ENCODE measurements at regions not wholly inside any gene's neighbourhood (a gene's known extent, or its start where the extent isn't known, plus 50 kb on each side); places are given as distances from the start of the nearest gene placed in this dataset.

DNA sequence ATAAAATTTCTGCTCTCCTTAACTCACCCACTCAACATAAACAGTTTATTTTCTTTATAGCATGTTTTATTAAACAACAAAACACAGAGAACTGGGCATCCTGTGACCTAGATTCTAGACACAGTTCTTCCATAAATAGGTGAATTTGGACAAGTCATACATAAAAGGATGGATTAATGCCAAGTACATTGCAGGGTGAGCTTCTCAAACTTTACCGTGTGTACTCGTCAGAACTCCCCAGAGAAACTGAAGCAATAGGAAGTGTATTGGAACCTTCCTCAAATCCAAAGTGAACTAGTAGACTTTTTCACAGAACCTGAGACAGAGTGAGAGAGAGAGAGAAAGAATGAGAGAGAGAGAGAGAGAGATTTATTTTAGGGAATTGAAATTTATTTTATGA lies 139.7 kb downstream of the CD47 start:
- no peaks in the 10 kb centered on the region for H3K9me3 ChIP-seq (ENCODE audit: low read depth)
- no peak for DNase-seq
- in situ Hi-C loops (cut with MboI): no loop called here

DNA sequence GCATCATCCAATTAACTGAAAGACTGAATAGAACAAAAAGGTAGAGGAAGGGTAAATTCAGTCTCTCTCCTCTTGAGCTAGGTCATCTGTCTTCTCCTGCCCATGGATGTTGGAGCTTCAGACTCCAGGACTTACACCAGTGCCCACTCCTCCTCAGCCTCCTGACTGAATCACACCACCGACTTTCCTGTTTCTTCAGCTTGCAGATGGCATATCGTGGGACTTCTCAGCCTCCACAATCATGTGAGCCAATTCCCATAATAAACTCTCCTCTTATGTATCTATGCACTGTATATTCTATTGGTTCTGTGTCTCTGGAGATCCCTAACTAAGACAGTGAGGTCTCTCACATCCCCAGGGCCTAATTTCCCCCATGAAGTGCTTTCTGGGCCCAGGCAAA lies 140.4 kb downstream of the CD47 start:
- H3K4me1 ChIP-seq (ENCODE audit: insufficient read depth): no peaks in the 10 kb centered on the region
- WGBS, 2 experiments (ENCODE audit: low coverage in 1 of 2, low lambda C conversion rate in 2 of 2, missing lambda C conversion rate in 2 of 2): 92 to 96% methylated on average over 2 of the region's 2 CpGs
- no peak for DNase-seq
- H3K79me2 ChIP-seq (ENCODE audit: insufficient read depth): no peaks in the 10 kb centered on the region
- no peak overlapping the region for H2AFZ ChIP-seq
- no peaks in the 10 kb centered on the region for H3F3A ChIP-seq (ENCODE audit: insufficient read depth)
- H3K9me2 ChIP-seq (ENCODE audit: insufficient read depth): no peaks in the 10 kb centered on the region
- H3K4me3 ChIP-seq: no peak overlapping the region
- no peaks in the 10 kb centered on the region for H3K27me3 ChIP-seq (replicated peaks; ENCODE audit: insufficient read depth)
- H3K36me3 ChIP-seq (ENCODE audit: low read depth): no peaks in the 10 kb centered on the region
- H3K9me3 ChIP-seq (ENCODE audit: low read depth): no peaks in the 10 kb centered on the region
- H3K4me2 ChIP-seq (ENCODE audit: unreplicated experiment): no peak overlapping the region
- in situ Hi-C loops (cut with MboI): no loop called here
- no peak overlapping the region for H3K27ac ChIP-seq
- no peaks in the 10 kb centered on the region for H4K20me1 ChIP-seq (ENCODE audit: insufficient read depth)
- no peak overlapping the region for H3K9ac ChIP-seq
- TF ChIP-seq EZH2phosphoT487 (IDR thresholded peaks at IDR 0.05; ENCODE audit: insufficient read depth, low read depth): no peak
- no peak for TF ChIP-seq EZH2 (IDR thresholded peaks at IDR 0.05; ENCODE audit: insufficient read depth, poor library complexity, severe bottlenecking)

More for the DNA sequence above, 139.7 kb downstream of the CD47 start:
- no peaks in the 10 kb centered on the region for H3K27me3 ChIP-seq (replicated peaks; ENCODE audit: insufficient read depth)
- H3K4me2 ChIP-seq (ENCODE audit: unreplicated experiment): no peak overlapping the region
- no peaks in the 10 kb centered on the region for H3K4me1 ChIP-seq (ENCODE audit: insufficient read depth)
- H3K4me3 ChIP-seq: no peak overlapping the region
- no peaks in the 10 kb centered on the region for H3K9me2 ChIP-seq (ENCODE audit: insufficient read depth)
- WGBS, 2 experiments (ENCODE audit: low coverage in 1 of 2, low lambda C conversion rate in 2 of 2, missing lambda C conversion rate in 2 of 2): 87 to 93% methylated on average over 2 of the region's 2 CpGs
- H3K9ac ChIP-seq: no peak overlapping the region
- no peak for TF ChIP-seq EZH2 (IDR thresholded peaks at IDR 0.05; ENCODE audit: insufficient read depth, poor library complexity, severe bottlenecking)
- no peak for TF ChIP-seq EZH2phosphoT487 (IDR thresholded peaks at IDR 0.05; ENCODE audit: insufficient read depth, low read depth)
- H3K79me2 ChIP-seq (ENCODE audit: insufficient read depth): no peaks in the 10 kb centered on the region
- no peak overlapping the region for H2AFZ ChIP-seq
- no peak overlapping the region for H3K27ac ChIP-seq
- no peaks in the 10 kb centered on the region for H3K36me3 ChIP-seq (ENCODE audit: low read depth)
- H3F3A ChIP-seq (ENCODE audit: insufficient read depth): no peaks in the 10 kb centered on the region
- H4K20me1 ChIP-seq (ENCODE audit: insufficient read depth): no peaks in the 10 kb centered on the region

DNA sequence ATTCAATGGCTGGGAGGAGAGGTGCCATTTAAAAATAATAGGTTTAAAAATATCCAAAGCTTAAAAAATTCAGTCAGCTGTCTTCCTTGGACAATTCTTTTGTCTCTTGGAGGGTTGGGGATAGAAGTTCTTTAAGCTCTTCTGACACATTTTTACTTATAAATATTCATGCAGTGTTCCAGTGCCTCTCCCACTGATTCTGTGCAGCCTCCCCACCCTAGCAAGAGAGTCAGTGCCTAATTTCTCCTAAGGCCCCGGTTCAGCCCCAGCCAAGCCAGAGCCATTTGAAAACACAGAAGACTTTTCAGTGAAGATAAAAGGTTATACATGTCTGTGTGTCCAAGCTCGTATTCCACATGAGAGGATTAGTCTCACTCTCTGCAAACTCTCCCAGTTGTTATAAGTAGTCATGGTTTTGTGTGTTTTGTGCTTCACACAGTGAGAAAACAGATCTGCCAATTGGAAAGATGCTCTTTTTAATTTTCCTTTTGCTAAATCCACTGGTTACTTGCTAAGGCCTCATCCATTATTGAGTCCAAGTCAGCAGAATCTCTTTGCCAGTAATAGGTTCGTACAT lies 141.3 kb downstream of the CD47 start:
- no peak overlapping the region for H3K4me3 ChIP-seq

DNA sequence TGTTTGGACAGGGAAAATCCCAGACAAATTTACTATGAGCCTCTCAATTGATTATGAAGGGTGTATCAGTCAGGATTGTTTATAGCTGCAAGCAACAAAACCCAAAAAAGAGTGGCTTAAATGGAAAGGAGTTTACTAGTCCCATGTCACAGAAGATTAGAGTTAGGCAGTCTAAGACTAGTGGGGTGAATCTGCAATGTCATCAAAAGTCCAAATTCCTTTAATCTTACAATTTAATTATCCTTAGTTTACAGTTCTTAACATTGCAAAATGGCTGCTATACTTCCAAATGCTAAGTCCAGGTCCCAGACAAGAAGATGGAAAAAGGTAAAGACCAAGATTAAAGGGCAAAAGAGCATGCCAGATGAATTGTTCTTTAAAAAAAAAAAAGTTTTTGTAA lies 143.6 kb downstream of the CD47 start:
- Histone ChIP-seq H3K9me3 (ENCODE audit: low read depth) (no peaks in the 10 kb centered on the region), H3K4me3 (no peak overlapping the region), H3K4me2 (ENCODE audit: unreplicated experiment) (no peak overlapping the region), H4K20me1 (ENCODE audit: insufficient read depth) (no peaks in the 10 kb centered on the region), H3K79me2 (ENCODE audit: insufficient read depth) (no peaks in the 10 kb centered on the region), H3K9me2 (ENCODE audit: insufficient read depth) (no peaks in the 10 kb centered on the region), H3K27me3 (replicated peaks; ENCODE audit: insufficient read depth) (no peaks in the 10 kb centered on the region), H2AFZ (no peak overlapping the region), H3F3A (ENCODE audit: insufficient read depth) (peaks cover 7% of the 10 kb centered on the region), H3K27ac (no peak overlapping the region), H3K9ac (no peak overlapping the region), H3K36me3 (ENCODE audit: low read depth) (no peaks in the 10 kb centered on the region), H3K4me1 (ENCODE audit: insufficient read depth) (peaks cover 18% of the 10 kb centered on the region)
- TF ChIP-seq EZH2phosphoT487 (IDR thresholded peaks at IDR 0.05; ENCODE audit: insufficient read depth, low read depth) (no peak), EZH2 (IDR thresholded peaks at IDR 0.05; ENCODE audit: insufficient read depth, poor library complexity, severe bottlenecking) (no peak)
- in situ Hi-C loops (cut with MboI): no loop called here
- no peak for DNase-seq

More for the DNA sequence above, 141.3 kb downstream of the CD47 start:
- Histone ChIP-seq H3K4me1 (ENCODE audit: insufficient read depth) (peaks cover 2% of the 10 kb centered on the region; the same call in 1 of the 2 replicates), H3K9me3 (ENCODE audit: low read depth) (no peaks in the 10 kb centered on the region), H3F3A (ENCODE audit: insufficient read depth) (peaks cover 4% of the 10 kb centered on the region), H3K4me2 (ENCODE audit: unreplicated experiment) (no peak overlapping the region), H3K27ac (no peak overlapping the region), H3K9ac (no peak overlapping the region), H3K79me2 (ENCODE audit: insufficient read depth) (no peaks in the 10 kb centered on the region), H3K27me3 (replicated peaks; ENCODE audit: insufficient read depth) (no peaks in the 10 kb centered on the region), H3K36me3 (ENCODE audit: low read depth) (no peaks in the 10 kb centered on the region), H2AFZ (no peak overlapping the region), H4K20me1 (ENCODE audit: insufficient read depth) (no peaks in the 10 kb centered on the region), H3K9me2 (ENCODE audit: insufficient read depth) (no peaks in the 10 kb centered on the region)
- no peak for DNase-seq
- 75 to 85% methylated on average over 3 of the region's 3 CpGs for WGBS, 2 experiments (ENCODE audit: low coverage in 1 of 2, low lambda C conversion rate in 2 of 2, missing lambda C conversion rate in 2 of 2)
- in situ Hi-C loops (cut with MboI): no loop called here
- TF ChIP-seq EZH2 (IDR thresholded peaks at IDR 0.05; ENCODE audit: insufficient read depth, poor library complexity, severe bottlenecking): no peak
- no peak for TF ChIP-seq EZH2phosphoT487 (IDR thresholded peaks at IDR 0.05; ENCODE audit: insufficient read depth, low read depth)

DNA sequence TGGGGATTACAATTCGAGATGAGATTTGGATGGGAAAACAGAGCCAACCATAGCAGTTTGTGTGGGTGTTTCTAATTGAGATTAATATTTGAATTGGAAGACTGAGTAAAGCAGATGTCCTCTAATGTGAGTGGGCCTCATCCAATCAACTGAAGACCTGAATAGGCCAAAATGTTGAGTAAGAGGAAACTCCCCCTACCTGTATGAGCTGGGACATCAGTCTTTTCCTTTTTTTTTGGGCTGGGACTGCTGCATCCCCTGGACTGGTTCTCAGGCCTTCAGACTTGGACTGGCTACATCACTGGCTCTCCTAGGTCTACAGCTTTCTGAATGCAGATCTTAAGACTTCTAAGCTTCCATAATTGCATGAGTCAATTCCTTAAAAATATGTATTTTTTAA lies 144.1 kb downstream of the CD47 start:
- in situ Hi-C loops (cut with MboI): no loop called here
- no peaks in the 10 kb centered on the region for H4K20me1 ChIP-seq (ENCODE audit: insufficient read depth)
- no peak overlapping the region for H3K9ac ChIP-seq
- no peaks in the 10 kb centered on the region for H3K9me2 ChIP-seq (ENCODE audit: insufficient read depth)
- H3K9me3 ChIP-seq (ENCODE audit: low read depth): no peaks in the 10 kb centered on the region
- TF ChIP-seq EZH2 (IDR thresholded peaks at IDR 0.05; ENCODE audit: insufficient read depth, poor library complexity, severe bottlenecking) (no peak), EZH2phosphoT487 (IDR thresholded peaks at IDR 0.05; ENCODE audit: insufficient read depth, low read depth) (no peak)
- H3K27ac ChIP-seq: no peak overlapping the region
- no peaks in the 10 kb centered on the region for H3K79me2 ChIP-seq (ENCODE audit: insufficient read depth)
- DNase-seq: no peak
- WGBS, 2 experiments (ENCODE audit: low coverage in 1 of 2, low lambda C conversion rate in 2 of 2, missing lambda C conversion rate in 2 of 2): 10 to 11% methylated on average over 1 of the region's 1 CpG
- no peak overlapping the region for H3K4me3 ChIP-seq
- H3K4me1 ChIP-seq (ENCODE audit: insufficient read depth): peaks cover 21% of the 10 kb centered on the region
- peaks cover 7% of the 10 kb centered on the region for H3F3A ChIP-seq (ENCODE audit: insufficient read depth)
- no peak overlapping the region for H2AFZ ChIP-seq
- H3K27me3 ChIP-seq (replicated peaks; ENCODE audit: insufficient read depth): no peaks in the 10 kb centered on the region
- H3K36me3 ChIP-seq (ENCODE audit: low read depth): no peaks in the 10 kb centered on the region
- H3K4me2 ChIP-seq (ENCODE audit: unreplicated experiment): no peak overlapping the region
